ENCODE measurements at regions not wholly inside any gene's neighbourhood (a gene's known extent, or its start where the extent isn't known, plus 50 kb on each side); places are given as distances from the start of the nearest gene placed in this dataset.

- H3K9ac ChIP-seq (ENCODE audit: insufficient read length, low read depth) = no peak overlapping the region
- no peaks in the 10 kb centered on the region for H3K36me3 ChIP-seq (ENCODE audit: insufficient read depth, insufficient read length, low read length)
- no peak overlapping the region for H3K4me3 ChIP-seq (ENCODE audit: insufficient read length, low read depth)
- no peaks in the 10 kb centered on the region for H3K27me3 ChIP-seq (ENCODE audit: insufficient read depth, insufficient read length)
- no peak for TF ChIP-seq SUZ12 (IDR thresholded peaks at IDR 0.05; ENCODE audit: extremely low read depth, insufficient read depth, insufficient read length)
- no peak for TF ChIP-seq ZNF274 (IDR thresholded peaks at IDR 0.05; ENCODE audit: low read depth, low read length)
- no peak for TF ChIP-seq YY1 (IDR thresholded peaks at IDR 0.05; ENCODE audit: insufficient read depth, insufficient read length)
- peaks cover 11% of the 10 kb centered on the region for H3K4me1 ChIP-seq (ENCODE audit: insufficient read depth, insufficient read length)
- no peak for DNase-seq (ENCODE audit: low read depth, low spot score)
- H3K9me3 ChIP-seq (ENCODE audit: insufficient read depth, low read length) = peaks cover 13% of the 10 kb centered on the region; the same call in 1 of the 2 replicates
Observed at GRCh38 chr11:69423611-69424385, 57.7 kb upstream of the LINC01488 start.

GRCh38 chr11:69424748-69425147, 56.7 kb upstream of the LINC01488 start:
- no peaks in the 10 kb centered on the region for H3K36me3 ChIP-seq (ENCODE audit: insufficient read depth, insufficient read length, low read length)
- H3K9me3 ChIP-seq (ENCODE audit: insufficient read depth, low read length) = peaks cover 13% of the 10 kb centered on the region; the same call in 1 of the 2 replicates
- TF ChIP-seq ZNF274 (IDR thresholded peaks at IDR 0.05; ENCODE audit: low read depth, low read length) (no peak), YY1 (IDR thresholded peaks at IDR 0.05; ENCODE audit: insufficient read depth, insufficient read length) (no peak), SUZ12 (IDR thresholded peaks at IDR 0.05; ENCODE audit: extremely low read depth, insufficient read depth, insufficient read length) (no peak)
- no peak overlapping the region for H3K4me3 ChIP-seq (ENCODE audit: insufficient read length, low read depth)
- DNase-seq (ENCODE audit: low read depth, low spot score) = no peak
- H3K9ac ChIP-seq (ENCODE audit: insufficient read length, low read depth) = no peak overlapping the region
- peaks cover 8% of the 10 kb centered on the region for H3K4me1 ChIP-seq (ENCODE audit: insufficient read depth, insufficient read length)
- H3K27me3 ChIP-seq (ENCODE audit: insufficient read depth, insufficient read length) = no peaks in the 10 kb centered on the region

- TF ChIP-seq ZNF274 (IDR thresholded peaks at IDR 0.05; ENCODE audit: low read depth, low read length) (no peak), SUZ12 (IDR thresholded peaks at IDR 0.05; ENCODE audit: extremely low read depth, insufficient read depth, insufficient read length) (no peak), YY1 (IDR thresholded peaks at IDR 0.05; ENCODE audit: insufficient read depth, insufficient read length) (no peak)
- peaks cover 7% of the 10 kb centered on the region for H3K4me1 ChIP-seq (ENCODE audit: insufficient read depth, insufficient read length)
- no peak overlapping the region for H3K4me3 ChIP-seq (ENCODE audit: insufficient read length, low read depth)
- no peak overlapping the region for H3K9ac ChIP-seq (ENCODE audit: insufficient read length, low read depth)
- H3K9me3 ChIP-seq (ENCODE audit: insufficient read depth, low read length) = peaks cover 13% of the 10 kb centered on the region; the same call in 1 of the 2 replicates
- H3K36me3 ChIP-seq (ENCODE audit: insufficient read depth, insufficient read length, low read length) = no peaks in the 10 kb centered on the region
- H3K27me3 ChIP-seq (ENCODE audit: insufficient read depth, insufficient read length) = no peaks in the 10 kb centered on the region
- no peak for DNase-seq (ENCODE audit: low read depth, low spot score)
Observed at GRCh38 chr11:69425444-69425843, 56.0 kb upstream of the LINC01488 start.

- Histone ChIP-seq H3K9ac (ENCODE audit: insufficient read length, low read depth) (no peak overlapping the region), H3K9me3 (ENCODE audit: insufficient read depth, low read length) (peaks cover 13% of the 10 kb centered on the region; the same call in 1 of the 2 replicates), H3K36me3 (ENCODE audit: insufficient read depth, insufficient read length, low read length) (no peaks in the 10 kb centered on the region), H3K4me3 (ENCODE audit: insufficient read length, low read depth) (no peak overlapping the region), H3K4me1 (ENCODE audit: insufficient read depth, insufficient read length) (peaks cover 7% of the 10 kb centered on the region), H3K27me3 (ENCODE audit: insufficient read depth, insufficient read length) (no peaks in the 10 kb centered on the region)
- no peak for TF ChIP-seq ZNF274 (IDR thresholded peaks at IDR 0.05; ENCODE audit: low read depth, low read length)
- TF ChIP-seq SUZ12 (IDR thresholded peaks at IDR 0.05; ENCODE audit: extremely low read depth, insufficient read depth, insufficient read length) = no peak
- no peak for TF ChIP-seq YY1 (IDR thresholded peaks at IDR 0.05; ENCODE audit: insufficient read depth, insufficient read length)
- DNase-seq (ENCODE audit: low read depth, low spot score) = no peak
Observed at GRCh38 chr11:69425895-69426544, 55.4 kb upstream of the LINC01488 start.

- H3K9ac ChIP-seq (ENCODE audit: insufficient read length, low read depth) = no peak overlapping the region
Observed at GRCh38 chr11:69427337-69427736, 54.1 kb upstream of the LINC01488 start.

GRCh38 chr11:69427906-69428880, 53.3 kb upstream of the LINC01488 start:
- Histone ChIP-seq H3K9ac (ENCODE audit: insufficient read length, low read depth) (no peak overlapping the region), H3K27me3 (ENCODE audit: insufficient read depth, insufficient read length) (no peaks in the 10 kb centered on the region), H3K4me1 (ENCODE audit: insufficient read depth, insufficient read length) (peaks cover 14% of the 10 kb centered on the region), H3K4me3 (ENCODE audit: insufficient read length, low read depth) (no peak overlapping the region), H3K36me3 (ENCODE audit: insufficient read depth, insufficient read length, low read length) (no peaks in the 10 kb centered on the region), H3K9me3 (ENCODE audit: insufficient read depth, low read length) (peaks cover 13% of the 10 kb centered on the region; the same call in 1 of the 2 replicates)
- TF ChIP-seq YY1 (IDR thresholded peaks at IDR 0.05; ENCODE audit: insufficient read depth, insufficient read length) (no peak), SUZ12 (IDR thresholded peaks at IDR 0.05; ENCODE audit: extremely low read depth, insufficient read depth, insufficient read length) (no peak), ZNF274 (IDR thresholded peaks at IDR 0.05; ENCODE audit: low read depth, low read length) (no peak)
- no peak for DNase-seq (ENCODE audit: low read depth, low spot score)

More at GRCh38 chr11:69427337-69427736, 54.1 kb upstream of the LINC01488 start:
- peaks cover 13% of the 10 kb centered on the region; the same call in 1 of the 2 replicates for H3K9me3 ChIP-seq (ENCODE audit: insufficient read depth, low read length)
- no peak overlapping the region for H3K4me3 ChIP-seq (ENCODE audit: insufficient read length, low read depth)
- no peaks in the 10 kb centered on the region for H3K36me3 ChIP-seq (ENCODE audit: insufficient read depth, insufficient read length, low read length)
- no peaks in the 10 kb centered on the region for H3K27me3 ChIP-seq (ENCODE audit: insufficient read depth, insufficient read length)
- H3K4me1 ChIP-seq (ENCODE audit: insufficient read depth, insufficient read length) = peaks cover 11% of the 10 kb centered on the region
- no peak for TF ChIP-seq SUZ12 (IDR thresholded peaks at IDR 0.05; ENCODE audit: extremely low read depth, insufficient read depth, insufficient read length)
- TF ChIP-seq YY1 (IDR thresholded peaks at IDR 0.05; ENCODE audit: insufficient read depth, insufficient read length) = no peak
- TF ChIP-seq ZNF274 (IDR thresholded peaks at IDR 0.05; ENCODE audit: low read depth, low read length) = no peak
- DNase-seq (ENCODE audit: low read depth, low spot score) = no peak

All from NT2/D1 (cell line).